Adrenal gland (tissue), 5 donors: ENCODE measurements at regions not wholly inside any gene's neighbourhood (a gene's known extent, or its start where the extent isn't known, plus 50 kb on each side); places are given as distances from the start of the nearest gene placed in this dataset.

ENCODE experiments used
- POLR2A ChIP-seq, 2 donors: fragments of 450-650 bp; IDR thresholded peaks; one replicate each; pipeline ENCODE4 v1.6.1; 2017; ENCODE audit warnings: antibody characterized with exemption in 2 of 2, mild to moderate bottlenecking in 2 of 2, moderate library complexity in 1 of 2
- TF ChIP-seq, protein P1 (sequence below), 6 experiments: fragments of 450-650 bp in 4 of 6; fragments of 200-600 bp in 2 of 6; sonication (generic) in 1 of 6; IDR thresholded peaks; 1 replicate in 5 of 6; 2 replicates in 1 of 6; pipeline versions ENCODE4 v1.5.1 to v1.8.0; 2016 to 2021; ENCODE audit warnings: antibody characterized with exemption in 6 of 6, mild to moderate bottlenecking in 2 of 6, moderate library complexity in 1 of 6
- donor health status: DM: no; HTN: no; CAD: no.

DNA sequence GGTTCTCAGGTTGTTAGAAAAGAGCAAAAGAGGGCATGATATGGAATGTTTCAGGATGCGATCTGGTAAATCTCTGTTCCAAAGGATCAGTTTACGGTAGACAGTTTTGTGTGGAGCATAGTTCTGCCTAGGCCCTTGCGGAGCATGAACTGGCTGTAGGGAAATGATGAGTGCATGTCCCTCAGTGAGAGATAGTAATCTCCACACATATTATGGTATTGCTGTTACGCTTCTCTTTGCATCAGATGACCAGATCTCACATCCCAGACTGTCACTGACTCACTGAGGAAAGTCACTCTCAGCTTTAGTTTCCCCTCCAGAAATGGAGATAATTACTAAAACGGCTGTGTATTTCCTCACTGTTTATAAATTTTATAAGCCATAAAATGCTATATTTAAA lies 836.0 kb downstream of the JRKL start:
- TF ChIP-seq POLR2A (IDR thresholded peaks at IDR 0.05): no peak
- TF ChIP-seq, protein P1, sequence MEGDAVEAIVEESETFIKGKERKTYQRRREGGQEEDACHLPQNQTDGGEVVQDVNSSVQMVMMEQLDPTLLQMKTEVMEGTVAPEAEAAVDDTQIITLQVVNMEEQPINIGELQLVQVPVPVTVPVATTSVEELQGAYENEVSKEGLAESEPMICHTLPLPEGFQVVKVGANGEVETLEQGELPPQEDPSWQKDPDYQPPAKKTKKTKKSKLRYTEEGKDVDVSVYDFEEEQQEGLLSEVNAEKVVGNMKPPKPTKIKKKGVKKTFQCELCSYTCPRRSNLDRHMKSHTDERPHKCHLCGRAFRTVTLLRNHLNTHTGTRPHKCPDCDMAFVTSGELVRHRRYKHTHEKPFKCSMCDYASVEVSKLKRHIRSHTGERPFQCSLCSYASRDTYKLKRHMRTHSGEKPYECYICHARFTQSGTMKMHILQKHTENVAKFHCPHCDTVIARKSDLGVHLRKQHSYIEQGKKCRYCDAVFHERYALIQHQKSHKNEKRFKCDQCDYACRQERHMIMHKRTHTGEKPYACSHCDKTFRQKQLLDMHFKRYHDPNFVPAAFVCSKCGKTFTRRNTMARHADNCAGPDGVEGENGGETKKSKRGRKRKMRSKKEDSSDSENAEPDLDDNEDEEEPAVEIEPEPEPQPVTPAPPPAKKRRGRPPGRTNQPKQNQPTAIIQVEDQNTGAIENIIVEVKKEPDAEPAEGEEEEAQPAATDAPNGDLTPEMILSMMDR (IDR thresholded peaks at IDR 0.05): no peak
